ENCODE measurements at regions not wholly inside any gene's neighbourhood (a gene's known extent, or its start where the extent isn't known, plus 50 kb on each side); places are given as distances from the start of the nearest gene placed in this dataset.
"Not testable (repeated sequence)": the region's sequence is repeated elsewhere in the genome, so short reads cannot be mapped to it uniquely, and the experiment has no call there.

DNA sequence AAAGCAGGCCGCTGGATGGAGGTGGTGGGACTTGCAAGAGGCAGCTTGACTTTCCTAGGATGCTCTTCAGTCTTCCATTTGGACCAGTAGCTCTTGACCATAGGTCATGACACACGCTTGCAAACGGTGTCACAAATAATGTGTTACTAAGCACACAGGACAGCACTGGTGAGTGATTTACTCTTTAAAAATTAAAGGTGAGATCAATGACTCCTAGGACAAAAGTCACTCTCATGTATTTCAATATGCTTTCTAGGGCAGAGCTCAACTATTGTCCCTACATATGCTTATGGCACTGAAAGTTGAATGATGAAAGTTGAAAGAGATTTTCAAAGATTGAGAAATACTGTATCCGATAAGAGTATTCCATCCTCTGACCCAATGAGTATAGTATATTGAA is 496.7 kb downstream of the EBF1 start:
- no peak for DNase-seq

DNA sequence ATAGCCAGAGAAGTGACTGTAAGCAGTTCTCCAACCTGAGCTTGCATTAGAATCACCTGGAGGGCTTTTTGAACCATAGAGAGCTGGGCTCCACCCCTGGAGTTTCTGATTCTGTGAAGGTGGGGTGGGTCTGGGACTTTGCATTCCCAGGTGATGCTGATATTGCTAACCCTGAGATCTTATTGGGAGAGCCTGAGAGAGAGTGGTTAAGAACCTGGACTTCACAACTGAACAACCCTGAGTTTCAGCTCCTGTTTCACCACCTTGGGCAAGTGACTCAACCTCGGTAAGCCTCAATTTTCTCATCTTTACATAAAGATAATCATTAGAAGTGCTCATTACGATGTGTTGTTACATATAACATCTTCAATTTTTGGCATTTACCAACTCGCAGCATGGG is 498.6 kb downstream of the EBF1 start:
- no peak for DNase-seq

DNA sequence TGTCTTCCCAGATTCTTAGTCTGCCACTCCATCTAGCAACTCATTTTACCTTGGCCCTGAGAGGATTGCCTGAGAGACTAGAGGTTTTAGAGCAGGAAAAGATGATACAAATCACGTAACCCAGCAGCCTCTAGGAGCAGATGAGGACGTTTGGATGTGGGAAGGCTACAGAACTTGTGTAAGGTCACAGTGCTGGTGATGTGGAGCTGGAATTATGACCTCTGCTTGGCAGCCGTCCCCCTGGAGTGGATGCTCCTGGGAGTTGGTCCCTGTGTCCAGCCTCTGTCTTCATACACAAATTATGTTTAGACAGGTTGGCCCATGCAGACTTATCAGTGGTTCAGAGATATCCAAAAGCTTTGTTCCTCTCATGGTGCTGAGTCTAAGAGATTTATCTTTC is 499.0 kb downstream of the EBF1 start:
- no peak for DNase-seq

DNA sequence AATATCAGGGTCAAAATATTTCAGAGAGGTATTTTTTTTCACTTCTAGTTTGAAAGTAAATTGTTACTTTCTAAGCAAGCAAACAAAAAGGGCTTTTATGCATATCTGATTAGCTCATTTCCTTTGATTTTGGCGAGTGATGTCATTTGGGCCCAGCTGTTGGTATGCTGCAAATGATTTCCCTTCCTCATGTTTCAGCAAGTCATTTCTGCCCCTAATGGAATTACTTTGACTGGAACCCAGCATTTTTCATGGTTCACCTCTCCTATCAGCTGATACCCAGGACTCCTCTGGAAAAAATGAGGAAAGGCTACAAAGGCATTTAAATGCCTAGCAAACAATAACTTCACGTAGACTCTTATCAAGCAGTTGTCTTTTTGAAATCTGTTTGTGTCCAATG is 500.6 kb downstream of the EBF1 start:
- DNase-seq, result no peak

DNA sequence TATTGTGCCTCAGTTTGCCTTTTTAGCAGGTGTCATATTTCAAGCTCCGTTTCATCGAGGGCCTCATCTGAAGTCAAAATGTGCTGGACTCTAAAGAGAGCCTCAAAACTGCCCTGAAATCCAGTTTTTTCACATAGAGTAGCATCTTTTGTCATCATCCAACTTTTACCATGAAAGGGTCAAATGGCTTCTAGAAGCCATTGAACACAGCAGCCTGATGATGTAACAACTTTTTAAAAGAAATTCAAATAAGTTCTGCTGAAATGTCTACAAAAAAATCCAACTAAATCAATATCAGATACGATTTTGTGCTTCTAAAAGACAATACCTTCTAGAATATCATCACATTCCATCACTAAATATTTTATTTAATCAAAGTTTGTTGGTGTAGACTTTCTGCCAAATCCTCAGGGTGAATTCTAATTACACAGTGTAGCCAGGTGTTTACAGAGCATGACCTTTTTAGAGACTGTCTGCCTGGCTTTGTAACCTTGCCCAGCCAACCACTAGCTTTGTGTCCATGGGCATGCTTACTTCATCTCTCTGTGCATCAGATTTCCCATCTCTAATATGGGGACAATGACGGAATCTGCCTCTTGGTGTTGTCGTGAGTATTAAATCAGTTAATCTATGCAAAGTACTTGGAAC is 505.0 kb downstream of the EBF1 start:
- no peak for DNase-seq

DNA sequence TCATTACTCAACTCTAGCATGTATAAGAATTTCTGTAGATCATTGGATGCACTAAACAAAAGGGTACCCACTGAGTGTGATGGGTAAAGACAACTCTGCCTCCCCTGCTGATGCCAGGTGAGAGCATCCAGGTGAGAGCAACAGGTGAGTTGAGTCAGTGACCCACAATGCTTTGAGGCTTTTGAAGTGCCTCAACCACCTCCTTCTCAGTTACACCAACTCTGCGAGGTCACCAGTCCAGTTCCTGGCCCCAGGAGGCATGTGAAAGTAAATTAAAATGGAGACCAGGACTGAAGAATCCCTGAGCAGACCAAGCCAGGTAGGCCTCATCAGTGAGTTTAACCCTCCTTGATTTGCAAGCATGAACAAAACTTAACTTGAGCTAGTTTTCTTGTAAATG is 505.8 kb downstream of the EBF1 start:
- no peak for DNase-seq

DNA sequence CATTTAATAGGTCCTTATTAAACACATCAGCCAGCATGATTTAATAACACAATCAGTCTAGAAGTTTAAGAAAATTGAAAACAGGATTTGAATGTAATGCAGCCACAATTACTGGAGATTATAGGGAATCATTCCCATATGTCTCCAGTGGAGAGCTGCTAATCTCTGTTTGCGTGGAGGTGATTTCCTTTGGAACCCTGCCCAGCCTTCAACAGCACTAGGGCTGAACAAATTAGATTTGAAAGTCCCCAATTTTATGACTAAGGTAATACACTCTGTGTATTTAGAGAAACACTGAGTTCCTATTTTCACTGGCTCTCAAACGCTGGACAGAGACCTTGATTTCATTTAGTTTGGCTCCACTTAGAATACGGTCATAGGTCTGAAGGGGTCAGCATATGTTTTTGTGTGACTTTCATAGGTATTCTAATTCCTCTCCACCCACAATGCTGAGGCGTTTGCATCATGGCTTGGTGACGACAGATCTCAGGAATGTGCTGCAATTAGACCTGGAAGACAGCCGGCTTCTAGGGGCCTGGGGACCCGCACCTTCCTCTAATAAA is 508.3 kb downstream of the EBF1 start:
- DNase-seq, result no peak

DNA sequence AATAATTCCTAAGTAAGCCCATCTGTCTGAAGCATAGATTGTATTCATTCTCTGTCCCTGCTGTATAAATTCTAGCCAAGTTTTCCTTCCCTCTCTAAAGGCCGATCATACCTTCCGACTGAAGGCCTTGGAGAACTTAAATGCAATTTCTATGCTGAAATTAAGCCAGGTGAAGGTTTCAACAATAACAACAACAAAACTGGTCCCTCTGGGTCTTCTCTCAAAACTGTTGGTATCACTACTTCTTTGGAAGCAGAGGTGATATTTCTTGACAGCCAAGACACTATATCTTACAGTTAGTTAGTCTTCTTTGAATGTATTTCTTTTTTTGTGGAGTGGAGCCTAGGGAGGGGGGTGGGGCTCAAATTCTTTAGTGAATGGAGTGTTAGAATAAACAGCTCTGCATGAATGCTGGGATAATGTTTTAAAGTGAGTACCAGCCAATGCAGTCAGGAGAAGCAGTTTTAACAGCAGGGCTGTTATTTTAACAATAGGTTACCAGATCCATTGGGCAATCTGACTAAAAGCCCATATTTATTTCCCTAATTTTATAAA is 508.9 kb downstream of the EBF1 start:
- no peak for DNase-seq

DNA sequence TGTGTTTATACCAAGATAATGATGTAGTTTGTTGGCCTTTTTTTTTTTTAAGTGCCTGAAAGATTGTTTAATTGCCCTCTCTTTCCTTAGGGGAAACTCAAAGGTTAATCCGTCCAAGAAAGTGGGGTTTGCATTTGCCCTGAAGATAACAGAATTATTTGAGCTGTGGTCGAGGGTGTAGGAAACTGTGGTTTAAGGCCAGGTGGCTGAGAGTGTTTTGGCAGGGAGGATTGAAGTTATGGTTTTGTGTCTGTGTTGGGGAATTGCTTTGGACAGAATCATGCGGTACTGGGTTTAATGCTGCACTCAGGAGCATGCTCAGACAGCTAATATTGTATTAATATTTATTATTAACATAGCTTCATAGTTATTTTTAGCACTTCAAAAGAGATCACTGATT is 509.8 kb downstream of the EBF1 start:
- DNase-seq, result no peak

DNA sequence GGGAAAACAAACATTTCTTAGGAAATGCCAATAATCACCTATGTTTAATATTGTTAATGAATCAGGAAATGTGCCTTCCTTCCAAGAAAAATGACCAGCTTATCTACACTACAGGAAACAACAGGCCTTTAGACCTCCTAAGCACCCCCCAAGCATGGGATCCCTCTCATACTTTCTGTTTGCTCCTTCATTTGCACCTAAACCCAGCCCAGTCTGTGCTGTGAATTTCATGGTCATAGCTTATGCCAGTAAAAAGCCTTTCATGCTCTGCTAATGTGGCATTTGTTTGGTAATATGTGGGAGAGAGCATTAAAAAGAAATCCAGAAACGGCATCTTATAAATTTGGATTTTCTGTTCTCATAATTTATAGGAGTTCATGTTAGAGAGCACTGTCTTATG is 511.1 kb downstream of the EBF1 start:
- DNase-seq, result no peak

DNA sequence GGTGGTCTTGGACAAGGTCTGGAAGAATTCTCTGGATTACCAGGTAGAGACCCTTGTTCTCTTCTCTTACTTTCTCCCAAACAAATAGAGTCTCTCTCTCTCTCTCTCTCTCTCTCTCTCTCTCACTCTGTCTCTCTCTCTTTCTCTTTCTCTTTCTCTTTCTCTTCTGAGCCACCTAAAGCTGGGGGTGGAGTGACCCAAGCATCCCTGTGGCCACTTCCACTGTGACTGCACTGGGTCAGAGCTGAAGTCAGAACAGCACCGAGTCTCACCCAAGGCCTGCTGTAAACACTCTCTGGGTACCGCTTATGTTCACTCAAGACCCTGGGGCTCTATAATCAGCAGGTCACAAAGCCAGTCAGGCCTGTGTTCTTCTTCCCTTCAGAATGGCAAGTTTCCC is 513.7 kb downstream of the EBF1 start:
- DNase-seq, result no peak

DNA sequence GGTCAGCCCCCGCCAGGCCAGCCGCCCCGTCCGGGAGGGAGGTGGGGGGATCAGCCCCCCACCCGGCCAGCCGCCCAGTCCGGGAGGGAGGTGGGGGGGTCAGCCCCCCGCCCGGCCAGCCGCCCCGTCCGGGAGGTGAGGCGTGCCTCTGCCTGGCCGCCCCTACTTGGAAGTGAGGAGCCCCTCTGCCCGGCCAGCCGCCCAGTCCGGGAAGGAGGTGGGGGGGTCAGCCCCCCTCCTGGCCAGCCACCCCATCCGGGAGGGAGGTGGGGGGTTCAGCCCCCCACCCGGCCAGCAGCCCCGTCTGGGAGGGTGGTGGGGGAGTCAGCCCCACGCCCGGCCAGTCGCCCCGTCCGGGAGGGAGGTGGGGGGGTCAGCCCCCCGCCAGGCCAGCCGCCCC is 517.0 kb downstream of the EBF1 start:
- not testable (repeated sequence) for DNase-seq

DNA sequence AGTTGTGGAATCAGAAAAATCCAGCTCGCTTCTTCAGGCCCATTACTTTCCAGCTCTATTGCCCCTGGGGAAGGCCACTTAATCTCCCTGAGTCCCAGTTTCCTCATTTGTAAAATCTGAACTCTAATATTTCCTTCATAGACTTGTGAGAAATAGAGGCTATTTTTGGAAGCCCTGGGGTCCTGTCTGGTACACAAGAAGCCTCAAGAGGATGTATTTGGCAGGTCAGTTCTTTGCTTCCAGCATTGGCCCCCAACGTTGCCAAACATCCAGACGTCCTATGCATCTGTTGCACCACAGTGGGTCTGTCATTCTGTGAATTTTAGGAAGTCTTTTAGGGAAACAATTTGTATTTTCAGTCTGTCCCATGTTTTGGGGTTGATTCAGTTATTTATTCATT is 525.9 kb downstream of the EBF1 start:
- no peak for DNase-seq

DNA sequence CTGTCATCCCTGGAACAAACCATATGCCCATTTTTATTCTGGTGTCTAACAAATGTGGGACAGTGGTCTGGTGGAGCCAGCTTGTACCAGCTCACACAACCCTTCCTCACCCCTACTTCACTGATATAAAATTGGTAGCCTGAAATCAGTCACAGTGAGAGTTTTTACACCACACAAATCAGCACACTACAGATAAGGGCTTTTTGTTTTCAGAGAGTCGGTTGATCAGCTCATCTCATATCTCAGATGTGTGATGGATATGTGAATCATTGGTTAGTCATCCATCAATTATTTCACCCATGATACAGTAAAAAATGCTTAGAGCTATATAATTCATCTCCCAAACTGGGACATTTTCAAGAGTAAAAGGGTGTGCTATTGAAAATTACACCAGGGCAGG is 529.2 kb downstream of the EBF1 start:
- no peak for DNase-seq

DNA sequence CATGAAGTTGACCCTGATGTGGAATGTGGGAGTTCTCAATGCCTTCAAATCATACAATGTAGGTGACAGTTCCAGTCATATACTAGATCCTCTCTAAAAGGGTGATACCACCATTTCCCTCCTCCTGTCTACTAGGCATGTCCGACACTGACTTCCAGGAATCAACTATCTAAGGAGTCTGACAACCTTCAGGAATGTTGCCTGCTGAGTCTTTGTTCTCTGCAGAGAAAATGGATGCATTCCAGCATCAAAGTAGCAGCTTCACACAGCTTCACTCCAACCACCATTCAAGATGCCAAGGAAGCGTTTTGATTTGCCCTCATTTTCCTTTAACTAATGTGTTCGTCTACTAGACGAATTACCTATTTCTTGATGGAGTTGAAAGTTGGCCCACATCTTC is 530.2 kb downstream of the EBF1 start:
- DNase-seq, result no peak

DNA sequence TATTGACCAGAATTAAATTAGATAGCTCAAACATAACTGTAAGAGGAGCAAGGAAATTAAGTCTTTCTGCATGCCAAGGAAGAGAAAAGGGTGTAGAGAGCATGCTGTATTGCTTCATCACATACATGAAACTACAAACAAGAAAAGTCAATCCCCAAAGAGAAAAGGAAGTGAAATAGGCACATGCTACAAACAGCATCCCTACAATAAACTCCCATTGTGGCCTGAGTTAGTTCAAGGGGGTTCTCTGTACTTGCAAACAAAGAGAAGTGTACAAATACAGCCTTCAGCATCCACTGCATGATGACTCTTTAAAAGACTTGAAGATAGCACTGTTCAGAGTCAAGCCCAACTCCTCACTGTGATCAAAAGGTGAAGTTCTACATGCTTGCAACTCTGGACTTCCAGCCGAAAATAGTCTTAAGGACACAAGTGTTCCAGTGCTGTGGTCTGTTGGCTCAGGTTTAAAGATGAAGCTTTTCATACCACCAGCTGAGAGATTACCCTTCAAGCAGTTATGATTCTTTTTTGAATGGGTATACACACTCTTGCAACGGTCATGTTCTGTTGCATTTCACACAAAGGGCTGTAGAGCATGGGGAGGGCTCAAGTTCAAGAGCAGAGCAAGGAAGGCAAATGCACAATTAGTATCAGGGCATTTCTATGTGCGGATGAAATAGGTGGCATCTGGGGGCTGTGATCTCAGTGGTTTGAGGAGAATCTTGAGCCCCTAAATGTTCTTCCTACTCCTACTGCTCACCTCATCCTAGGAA is 534.5 kb downstream of the EBF1 start:
- DNase-seq, result no peak

DNA sequence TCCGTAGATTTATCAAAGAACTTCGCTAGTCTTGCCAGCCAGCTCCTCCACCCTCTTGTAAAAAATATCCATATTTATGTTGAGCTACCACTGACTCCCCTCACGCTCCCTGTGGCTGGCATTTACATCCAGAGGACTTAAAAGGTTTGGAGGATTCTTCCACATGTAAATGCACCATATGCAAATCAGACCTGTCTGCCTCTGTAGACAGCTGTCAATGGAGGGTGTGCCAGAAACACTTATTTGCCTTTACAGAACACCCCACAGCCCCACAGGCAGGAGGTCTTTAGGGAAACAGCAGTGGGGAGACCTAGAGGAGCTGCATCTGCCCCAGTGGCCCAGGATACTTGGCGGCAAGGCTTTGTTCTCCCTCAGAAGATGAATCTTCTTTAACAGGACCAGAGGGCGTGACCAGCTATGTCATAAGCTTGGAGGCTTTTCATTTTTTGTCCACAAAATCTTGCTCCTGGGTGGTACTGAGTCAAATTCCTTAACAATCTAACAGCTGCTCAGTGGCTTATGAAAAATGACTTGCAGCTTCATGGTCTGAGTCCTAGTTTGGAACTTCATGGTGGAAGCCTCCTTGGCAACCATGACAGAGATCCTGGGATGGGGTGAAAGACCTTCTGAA is 535.8 kb downstream of the EBF1 start:
- no peak for DNase-seq

DNA sequence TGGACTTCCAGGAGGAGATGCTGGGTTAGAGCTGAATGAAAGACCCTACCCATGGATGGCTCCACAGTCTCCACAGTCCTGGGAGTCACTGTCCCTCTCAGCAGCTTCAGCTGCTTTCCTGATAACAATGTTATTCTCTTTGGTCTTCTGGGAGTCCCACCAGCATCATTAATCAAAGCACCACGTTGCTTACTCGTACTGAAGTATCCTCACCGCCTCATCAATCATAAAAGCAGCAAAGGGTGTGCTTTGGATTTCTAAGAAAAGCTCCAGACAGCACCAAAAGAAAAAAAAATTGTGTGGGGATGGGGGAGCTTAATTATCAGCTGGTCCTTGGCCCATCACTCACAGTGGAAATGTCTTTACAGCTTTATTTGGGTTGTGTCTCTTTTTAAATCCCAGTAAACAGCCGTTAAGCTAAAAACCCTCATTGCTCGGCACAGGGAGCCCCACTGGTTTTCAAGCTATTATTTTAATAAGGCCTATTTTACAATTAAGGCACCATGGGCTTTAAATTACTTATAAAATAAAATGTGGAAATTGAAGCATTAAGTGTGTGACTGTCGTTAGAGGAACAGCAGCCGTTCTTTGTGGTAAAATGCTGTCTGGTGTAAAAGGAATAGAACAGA is 538.0 kb downstream of the EBF1 start:
- DNase-seq, result no peak

DNA sequence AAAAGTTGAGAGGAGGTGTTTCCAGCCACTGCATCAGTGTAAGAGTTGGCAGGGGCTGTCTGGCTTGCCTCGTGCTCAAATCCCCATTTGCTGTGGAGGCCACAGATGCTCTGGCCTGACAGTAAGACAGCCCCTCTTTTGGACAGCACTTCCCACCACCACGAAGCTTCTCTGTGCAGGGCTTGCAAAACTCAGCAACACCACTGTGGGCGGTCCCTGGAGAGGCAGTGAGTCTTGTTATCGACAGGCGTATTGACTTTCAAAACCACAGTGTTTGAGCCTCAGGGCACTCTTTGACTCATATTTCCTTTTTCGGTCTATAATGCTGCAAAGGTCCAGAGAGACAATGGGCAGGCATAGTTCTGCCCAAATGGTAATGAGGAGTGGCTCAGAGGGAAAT is 539.5 kb downstream of the EBF1 start:
- no peak for DNase-seq

DNA sequence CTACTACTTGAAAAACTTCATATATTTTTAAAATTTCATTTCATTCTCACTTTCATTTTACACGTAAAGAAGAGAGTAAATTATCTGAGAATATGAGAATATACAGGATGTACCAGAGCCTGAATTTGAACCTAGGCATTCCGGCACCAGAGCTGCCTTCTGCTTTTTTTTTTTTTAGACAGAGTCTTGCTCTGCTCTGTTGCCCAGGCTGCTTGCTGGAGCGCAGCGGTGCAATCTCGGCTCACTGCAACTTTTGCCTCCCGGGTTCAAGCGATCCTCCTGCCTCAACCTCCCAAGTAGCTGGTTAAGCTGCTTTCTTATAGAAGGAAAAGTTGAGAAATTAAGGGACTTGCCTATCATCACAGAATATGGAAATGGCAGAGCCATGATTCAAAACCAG is 540.1 kb downstream of the EBF1 start:
- no peak for DNase-seq

DNA sequence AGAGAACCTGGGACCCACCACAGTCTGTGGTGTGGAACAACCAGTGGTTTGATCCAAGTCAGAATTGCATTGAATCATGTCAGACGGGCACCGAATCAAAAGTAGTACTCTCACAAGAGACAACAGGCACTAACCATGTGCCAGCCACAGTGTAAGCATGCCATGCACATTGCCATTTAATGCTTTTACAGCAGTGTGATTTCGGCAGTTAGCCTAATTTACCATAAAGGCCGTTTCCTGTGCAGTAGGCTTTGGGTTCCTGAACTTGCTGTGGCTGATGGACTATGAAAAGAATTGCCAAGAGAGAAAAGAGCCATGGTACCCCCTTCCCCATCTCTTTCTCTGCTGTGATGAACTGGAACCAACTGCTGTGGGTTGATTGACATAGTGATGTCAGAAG is 540.6 kb downstream of the EBF1 start:
- DNase-seq, result no peak

DNA sequence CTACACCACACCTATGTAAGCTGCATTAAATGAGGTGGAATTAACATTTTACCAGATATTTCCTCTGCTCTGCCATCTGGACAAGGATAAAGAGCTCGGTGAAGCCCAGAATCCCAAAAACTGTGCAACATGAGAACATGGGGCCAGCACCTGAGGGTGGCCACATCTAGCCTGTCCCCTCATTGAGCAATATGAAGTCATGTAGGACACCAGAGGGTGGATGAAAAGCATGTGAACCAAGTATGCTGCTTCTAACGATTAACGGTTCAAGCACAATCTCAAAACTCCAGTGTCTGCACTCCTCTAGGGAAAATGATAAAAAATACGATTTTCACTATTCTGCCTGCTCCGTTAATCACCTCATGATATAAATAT is 545.8 kb downstream of the EBF1 start:
- DNase-seq, result no peak

DNA sequence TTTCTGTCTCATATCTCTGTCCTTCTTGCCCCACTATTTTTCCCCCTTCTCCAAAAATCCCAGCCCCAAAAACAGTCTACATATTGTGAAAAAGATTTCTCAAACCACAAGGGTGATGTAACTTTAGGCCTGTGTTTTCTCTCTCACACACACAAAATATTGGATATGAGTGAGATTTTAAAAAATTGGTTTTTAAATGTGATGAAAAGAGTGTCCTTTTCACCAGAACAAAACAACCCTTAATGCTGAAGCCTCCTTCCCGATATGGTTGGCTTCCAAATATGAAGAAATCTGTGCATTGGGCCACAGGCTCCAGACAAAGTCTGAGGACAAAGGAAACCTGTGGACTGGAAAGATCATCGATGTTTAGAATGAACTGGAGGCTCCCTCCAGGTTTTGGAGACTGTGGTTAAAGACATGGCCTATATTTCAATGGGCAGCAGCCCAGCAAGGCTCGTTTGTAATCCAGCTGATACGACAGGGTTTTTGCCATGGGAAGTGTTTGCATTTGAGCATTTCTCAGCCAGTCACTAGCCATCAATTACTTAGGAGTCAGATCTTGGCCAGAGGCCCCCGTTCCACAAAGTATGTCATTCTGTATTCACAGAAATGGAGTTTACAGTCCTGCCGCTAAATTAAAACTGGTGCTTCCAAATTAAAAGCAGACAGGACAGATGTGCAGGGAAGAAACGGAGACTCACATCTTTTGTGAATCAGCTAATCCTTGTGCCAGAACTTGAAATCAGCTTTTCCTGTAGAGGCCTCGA is 546.3 kb downstream of the EBF1 start:
- DNase-seq, result no peak
